ENCODE measurements at regions not wholly inside any gene's neighbourhood (a gene's known extent, or its start where the extent isn't known, plus 50 kb on each side); places are given as distances from the start of the nearest gene placed in this dataset.

- TF ChIP-seq CTCF (IDR thresholded peaks at IDR 0.05): no peak
- TF ChIP-seq TP53 (CRISPR knock-in tag; IDR thresholded peaks at IDR 0.05): no peak
- TF ChIP-seq ATF3 (CRISPR knock-in tag; conservative IDR thresholded peaks at IDR 0.05): no peak
- no peak for TF ChIP-seq CBFB (CRISPR knock-in tag; IDR thresholded peaks at IDR 0.05; ENCODE audit: low read depth)
- TF ChIP-seq AFF4 (CRISPR knock-in tag; IDR thresholded peaks at IDR 0.05; ENCODE audit: borderline replicate concordance): no peak
- TF ChIP-seq OVOL2 (CRISPR knock-in tag; IDR thresholded peaks at IDR 0.05; ENCODE audit: borderline replicate concordance): no peak
- TF ChIP-seq ZBTB43 (CRISPR knock-in tag; IDR thresholded peaks at IDR 0.05): no peak
- no peak for TF ChIP-seq SP1 (CRISPR knock-in tag; conservative IDR thresholded peaks at IDR 0.05)
- TF ChIP-seq SMAD3 (CRISPR knock-in tag; IDR thresholded peaks at IDR 0.05; ENCODE audit: borderline replicate concordance): no peak
- TF ChIP-seq STAT6 (CRISPR knock-in tag; conservative IDR thresholded peaks at IDR 0.05; ENCODE audit: low read depth): no peak
- TF ChIP-seq PREB (CRISPR knock-in tag; IDR thresholded peaks at IDR 0.05; ENCODE audit: borderline replicate concordance): no peak
- TF ChIP-seq FOXP4 (CRISPR knock-in tag; IDR thresholded peaks at IDR 0.05): no peak
- no peak for TF ChIP-seq GABPB1 (CRISPR knock-in tag; IDR thresholded peaks at IDR 0.05)
These were observed 55.7 kb downstream of the IRF2BP2 start for GRCh38 chr1:234554218-234554697.
